ENCODE measurements at regions not wholly inside any gene's neighbourhood (a gene's known extent, or its start where the extent isn't known, plus 50 kb on each side); places are given as distances from the start of the nearest gene placed in this dataset.

- TF ChIP-seq SP2 (tag by site-specific recombination; IDR thresholded peaks at IDR 0.05) (no peak), ZNF174 (tag by site-specific recombination; IDR thresholded peaks at IDR 0.05) (no peak), CTCF (tag by site-specific recombination; IDR thresholded peaks at IDR 0.05) (no peak)
Observed at GRCh38 chr12:60992087-60992486, 1268.1 kb upstream of the USP15 start.

Data from HEK293 (cell line).